Astrocyte (in vitro differentiated cells and primary cell): ENCODE measurements at regions not wholly inside any gene's neighbourhood (a gene's known extent, or its start where the extent isn't known, plus 50 kb on each side); places are given as distances from the start of the nearest gene placed in this dataset.

Experiments used
- CTCF ChIP-seq: IDR thresholded peaks from 2 replicates; pipeline ENCODE4 v1.5.1; 2011; ENCODE audit warnings: low read depth, mild to moderate bottlenecking, inconsistent platforms, low read length, moderate library complexity; ENCODE audit not compliant: insufficient read depth
- EZH2 ChIP-seq: IDR thresholded peaks from 2 replicates; pipeline ENCODE4 v1.6.1; 2012; ENCODE audit warnings: mild to moderate bottlenecking, low read length, inconsistent platforms; ENCODE audit not compliant: insufficient read depth

- TF ChIP-seq CTCF = no peak
- no peak for TF ChIP-seq EZH2
Observed at GRCh38 chr10:109405338-109405737, 518.0 kb downstream of the XPNPEP1 start.
